Brain microvascular endothelial cell (primary cell): ENCODE measurements at regions not wholly inside any gene's neighbourhood (a gene's known extent, or its start where the extent isn't known, plus 50 kb on each side); places are given as distances from the start of the nearest gene placed in this dataset.

Experiments used
- DNase-seq: peaks from one replicate; pipeline ENCODE4 v3.0.0-alpha.2; 2020
- H3K27ac ChIP-seq: fragments of 250-450 bp; sonication (Bioruptor Pico); 2 replicates; pipeline ENCODE4 v1.5.1; 2020; ENCODE audit warnings: mild to moderate bottlenecking, moderate library complexity
- H3K27me3 ChIP-seq: fragments of 250-450 bp; sonication (Bioruptor Pico); replicated peaks from 2 replicates; pipeline ENCODE4 v1.5.1; 2020; ENCODE audit warnings: mild to moderate bottlenecking
- H3K36me3 ChIP-seq: fragments of 250-450 bp; sonication (Bioruptor Pico); replicated peaks from 2 replicates; pipeline ENCODE4 v1.5.1; 2020; ENCODE audit warnings: mild to moderate bottlenecking
- H3K4me3 ChIP-seq: 2 replicates; pipeline ENCODE4 v1.5.1; 2011; ENCODE audit warnings: low read depth, mild to moderate bottlenecking, control low read depth, low read length, moderate library complexity
- in situ Hi-C: cut with HindIII; loops from 2 replicates; pipeline ENCODE4 v1.10.0; 2017; ENCODE audit warnings: low sequenced_read_pairs, low pct_ligation_motif_present
- TF ChIP-seq, protein P1 (sequence below): IDR thresholded peaks from 2 replicates; pipeline ENCODE4 v1.5.1; 2011; ENCODE audit warnings: low read depth, mild to moderate bottlenecking, moderate library complexity, low read length, control low read depth, inconsistent platforms; ENCODE audit errors: missing control alignments

DNA sequence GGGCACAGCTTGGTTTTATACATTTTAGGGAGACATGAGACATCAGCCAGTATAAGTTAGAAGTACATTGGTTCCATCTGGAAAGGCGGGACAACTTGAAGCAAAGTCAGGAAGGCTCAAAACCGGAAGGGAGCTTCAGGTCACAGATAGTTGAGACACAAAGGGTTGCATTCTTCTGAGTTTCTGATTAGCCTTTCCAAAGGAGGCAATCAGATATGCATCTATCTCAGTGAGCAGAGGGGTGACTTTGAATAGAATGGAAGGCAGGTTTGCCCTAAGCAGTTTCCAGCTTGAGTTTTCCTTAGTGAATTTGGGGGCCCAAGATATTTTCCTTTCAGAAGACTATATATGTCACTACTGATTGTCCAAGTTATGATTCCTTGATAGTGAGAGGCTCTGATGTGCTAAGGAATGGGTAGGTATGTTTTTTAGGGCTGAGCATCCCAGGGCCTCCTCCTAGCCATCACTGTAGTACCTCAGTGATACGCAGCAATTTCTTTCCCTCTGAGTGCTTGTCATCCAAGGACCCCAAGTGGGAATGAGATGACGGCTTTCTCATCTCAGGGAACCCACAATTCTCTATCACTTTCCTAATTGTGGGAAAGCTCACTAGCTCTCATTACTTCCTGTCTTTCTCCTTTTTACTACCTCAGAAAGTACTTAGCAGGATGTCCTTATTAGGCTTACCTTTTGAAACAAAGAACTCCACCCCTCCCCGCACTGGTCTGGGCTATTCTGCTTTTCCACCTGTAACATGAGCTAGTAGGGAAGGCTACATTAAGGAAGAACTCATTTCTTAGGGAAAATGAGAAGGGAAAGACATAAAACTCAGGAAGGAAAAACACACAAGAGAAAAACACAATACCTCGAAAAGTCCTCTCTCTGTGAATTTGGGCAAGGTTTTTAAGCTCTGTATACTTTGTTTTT, 632.7 kb downstream of the RAPGEF2 start:
- H3K36me3 ChIP-seq: no peaks in the 10 kb centered on the region
- in situ Hi-C loops: no loop called here
- TF ChIP-seq, protein P1, sequence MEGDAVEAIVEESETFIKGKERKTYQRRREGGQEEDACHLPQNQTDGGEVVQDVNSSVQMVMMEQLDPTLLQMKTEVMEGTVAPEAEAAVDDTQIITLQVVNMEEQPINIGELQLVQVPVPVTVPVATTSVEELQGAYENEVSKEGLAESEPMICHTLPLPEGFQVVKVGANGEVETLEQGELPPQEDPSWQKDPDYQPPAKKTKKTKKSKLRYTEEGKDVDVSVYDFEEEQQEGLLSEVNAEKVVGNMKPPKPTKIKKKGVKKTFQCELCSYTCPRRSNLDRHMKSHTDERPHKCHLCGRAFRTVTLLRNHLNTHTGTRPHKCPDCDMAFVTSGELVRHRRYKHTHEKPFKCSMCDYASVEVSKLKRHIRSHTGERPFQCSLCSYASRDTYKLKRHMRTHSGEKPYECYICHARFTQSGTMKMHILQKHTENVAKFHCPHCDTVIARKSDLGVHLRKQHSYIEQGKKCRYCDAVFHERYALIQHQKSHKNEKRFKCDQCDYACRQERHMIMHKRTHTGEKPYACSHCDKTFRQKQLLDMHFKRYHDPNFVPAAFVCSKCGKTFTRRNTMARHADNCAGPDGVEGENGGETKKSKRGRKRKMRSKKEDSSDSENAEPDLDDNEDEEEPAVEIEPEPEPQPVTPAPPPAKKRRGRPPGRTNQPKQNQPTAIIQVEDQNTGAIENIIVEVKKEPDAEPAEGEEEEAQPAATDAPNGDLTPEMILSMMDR: no peak
- DNase-seq: no peak
- no peak overlapping the region for H3K27ac ChIP-seq
- no peak overlapping the region for H3K4me3 ChIP-seq
- no peaks in the 10 kb centered on the region for H3K27me3 ChIP-seq

DNA sequence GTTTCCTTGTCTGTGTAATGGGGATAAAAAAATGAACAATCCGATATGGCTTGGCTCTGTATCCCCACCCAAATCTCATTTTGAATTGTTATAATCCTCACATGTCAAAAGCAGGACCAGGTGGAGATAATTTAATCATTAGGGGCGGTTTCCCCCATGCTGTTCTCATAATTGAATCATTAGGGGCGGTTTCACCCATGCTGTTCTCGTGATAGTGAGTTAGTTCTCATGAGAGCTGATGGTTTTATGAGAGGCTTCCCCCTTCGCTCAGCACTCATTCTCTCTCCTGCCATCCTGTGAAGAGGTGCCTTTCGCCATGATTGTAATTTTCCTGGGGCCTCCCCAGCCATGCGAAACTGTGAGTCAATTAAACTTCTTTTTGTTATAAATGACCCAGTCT, 633.5 kb downstream of the RAPGEF2 start:
- no peak for DNase-seq
- H3K36me3 ChIP-seq: no peaks in the 10 kb centered on the region
- H3K27ac ChIP-seq: no peak overlapping the region
- H3K27me3 ChIP-seq: no peaks in the 10 kb centered on the region
- TF ChIP-seq, protein P1: no peak
- no peak overlapping the region for H3K4me3 ChIP-seq
- in situ Hi-C loops: no loop called here

DNA sequence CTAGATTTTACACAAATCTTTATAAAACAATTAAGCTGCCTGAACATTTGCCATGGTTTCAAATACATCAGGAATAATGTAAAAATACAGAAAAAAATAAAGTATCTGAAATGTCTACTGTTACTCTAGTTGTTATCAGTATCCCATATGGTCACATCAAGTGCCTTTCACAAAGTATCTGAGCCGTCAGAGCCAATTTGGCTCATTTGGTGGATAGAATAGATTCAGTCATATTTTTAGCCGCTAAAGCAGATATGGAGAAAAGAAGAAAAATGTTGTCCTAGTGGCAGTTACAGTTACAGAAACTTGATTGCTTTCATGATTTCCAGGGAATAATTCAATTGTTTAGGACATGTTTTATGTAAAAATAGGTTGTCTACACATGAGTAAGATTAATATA, 641.1 kb downstream of the RAPGEF2 start:
- in situ Hi-C loops: no loop called here
- no peak overlapping the region for H3K27ac ChIP-seq
- TF ChIP-seq, protein P1: no peak

DNA sequence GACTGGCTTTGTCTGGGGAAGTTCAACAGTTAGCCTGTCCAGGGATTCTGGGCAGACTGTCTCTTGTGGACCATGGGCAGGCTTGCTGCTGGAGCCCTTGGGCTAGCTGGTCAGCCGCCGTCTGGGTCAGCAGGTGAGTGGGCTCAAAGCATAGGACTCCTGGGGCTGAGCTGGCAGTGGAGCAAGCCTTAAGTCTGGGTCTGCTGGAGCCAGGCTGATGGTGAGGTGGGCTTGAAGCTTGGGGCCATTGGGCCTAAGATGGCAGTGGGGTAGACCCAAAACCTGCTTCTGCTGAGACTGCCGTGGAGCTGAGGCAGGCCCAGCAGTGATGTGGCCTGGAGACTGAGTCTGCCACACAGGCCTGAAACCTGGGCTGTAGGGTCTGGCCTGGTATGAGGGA, 645.1 kb downstream of the RAPGEF2 start:
- Histone ChIP-seq H3K36me3 (no peaks in the 10 kb centered on the region), H3K4me3 (no peak overlapping the region), H3K27ac (no peak overlapping the region), H3K27me3 (no peaks in the 10 kb centered on the region)
- DNase-seq: no peak
- in situ Hi-C loops: no loop called here
- TF ChIP-seq, protein P1: no peak

More for the DNA sequence above, 641.1 kb downstream of the RAPGEF2 start:
- no peak overlapping the region for H3K4me3 ChIP-seq
- no peak for DNase-seq
- H3K36me3 ChIP-seq: no peaks in the 10 kb centered on the region
- no peaks in the 10 kb centered on the region for H3K27me3 ChIP-seq

DNA sequence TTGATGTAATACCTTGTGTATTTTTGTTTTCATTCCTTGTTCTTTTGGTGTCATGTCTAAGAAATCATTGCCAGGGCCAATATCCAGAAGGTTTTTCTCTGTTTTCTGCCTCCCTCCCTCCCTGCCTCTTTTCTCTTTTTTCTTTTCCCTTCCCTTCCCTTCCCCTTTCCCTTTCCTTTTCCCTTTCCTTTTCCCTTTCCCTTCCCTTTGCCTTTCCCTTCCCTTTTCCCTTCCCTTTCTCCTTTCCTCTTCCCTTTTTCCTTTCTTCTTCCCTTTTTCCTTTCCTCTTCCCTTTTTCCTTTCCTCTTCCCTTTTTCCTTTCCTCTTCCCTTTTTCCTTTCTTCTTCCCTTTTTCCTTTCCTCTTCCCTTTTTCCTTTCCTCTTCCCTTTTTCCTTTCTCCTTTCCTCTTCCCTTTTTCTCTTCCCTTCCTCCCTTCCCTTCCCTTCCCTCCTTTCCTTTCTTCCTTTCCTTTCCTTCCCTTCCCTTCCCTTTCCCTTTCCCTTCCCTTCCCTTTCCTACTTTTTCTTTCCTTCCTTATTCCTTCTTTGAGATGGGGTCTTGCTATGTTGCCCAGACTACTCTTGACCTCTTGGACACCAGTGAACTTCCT, 646.1 kb downstream of the RAPGEF2 start:
- H3K4me3 ChIP-seq: no peak overlapping the region
- no peaks in the 10 kb centered on the region for H3K36me3 ChIP-seq
- in situ Hi-C loops: no loop called here
- no peak overlapping the region for H3K27ac ChIP-seq
- no peak for DNase-seq
- no peaks in the 10 kb centered on the region for H3K27me3 ChIP-seq
- TF ChIP-seq, protein P1: no peak

DNA sequence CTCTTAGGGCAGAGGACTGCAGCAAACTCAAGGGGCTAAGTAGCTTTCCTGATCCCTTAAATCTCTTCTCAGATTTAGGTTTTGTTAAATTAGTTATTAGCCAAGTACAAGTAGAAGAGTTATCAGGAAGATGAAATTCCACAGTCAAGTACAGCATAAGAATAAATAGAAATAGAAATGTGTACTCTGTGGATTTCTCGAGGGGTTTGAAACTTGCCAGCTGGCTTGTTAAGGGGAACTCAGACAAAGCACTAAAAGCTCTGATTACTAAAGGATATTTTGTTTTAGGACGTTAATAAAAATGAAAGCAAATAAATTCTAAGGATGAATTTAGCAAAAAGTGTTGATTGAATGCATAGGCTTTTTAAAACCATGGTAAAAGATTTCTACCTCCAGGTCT, 654.6 kb downstream of the RAPGEF2 start:
- Histone ChIP-seq H3K4me3 (no peak overlapping the region), H3K36me3 (no peaks in the 10 kb centered on the region), H3K27ac (no peak overlapping the region), H3K27me3 (no peaks in the 10 kb centered on the region)
- no peak for DNase-seq
- in situ Hi-C loops: no loop called here
- TF ChIP-seq, protein P1: no peak
